Transverse colon (tissue), 4 donors: ENCODE measurements at regions not wholly inside any gene's neighbourhood (a gene's known extent, or its start where the extent isn't known, plus 50 kb on each side); places are given as distances from the start of the nearest gene placed in this dataset.

Source experiments
- EP300 ChIP-seq: sonication (generic); formaldehyde crosslinking; IDR thresholded peaks from one replicate; pipeline ENCODE4 v1.6.1; 2017; ENCODE audit warnings: antibody characterized with exemption, low read depth
- POLR2A ChIP-seq: fragments of 450-650 bp; IDR thresholded peaks from one replicate; pipeline ENCODE4 v1.6.1; 2016; ENCODE audit warnings: antibody characterized with exemption, mild to moderate bottlenecking, moderate library complexity
- POLR2AphosphoS5 ChIP-seq, 3 donors: sonication (generic); formaldehyde crosslinking; IDR thresholded peaks; one replicate each; pipeline ENCODE4 v1.6.1; 2016; ENCODE audit warnings: antibody characterized with exemption in 3 of 3
- TF ChIP-seq, protein P1 (sequence below), 5 experiments: fragments of 200-600 bp in 3 of 5; fragments of 450-650 bp in 2 of 5; sonication (generic) in 3 of 5; IDR thresholded peaks; 1 replicate in 2 of 5; 2 replicates in 3 of 5; pipeline ENCODE4 v1.5.1; 2016 to 2017; ENCODE audit warnings: antibody characterized with exemption in 5 of 5, inconsistent platforms in 3 of 5, mild to moderate bottlenecking in 2 of 5, moderate library complexity in 1 of 5

DNA sequence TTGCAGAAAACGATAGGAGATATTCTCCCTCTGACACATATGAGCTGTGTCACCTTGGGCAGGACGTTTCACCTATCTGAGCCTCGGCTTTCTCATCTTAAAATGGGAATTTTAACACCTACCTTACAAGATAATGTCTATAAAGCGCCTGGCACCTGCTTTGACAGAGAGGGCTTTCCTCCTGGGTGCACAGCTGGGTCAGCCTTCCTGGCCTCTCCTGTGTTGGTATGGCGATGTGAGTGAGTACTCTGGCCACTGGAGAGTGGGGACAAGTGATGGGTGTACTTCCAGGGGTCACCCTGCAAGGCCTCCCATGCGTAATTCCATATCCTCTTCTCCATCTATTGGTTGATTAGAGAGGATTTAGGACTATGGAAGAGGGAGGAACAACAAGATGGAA is 113.1 kb upstream of the SMIM23 start:
- TF ChIP-seq POLR2AphosphoS5 (IDR thresholded peaks at IDR 0.05) (no peak), POLR2A (no peak), EP300 (no peak)
- TF ChIP-seq, protein P1, sequence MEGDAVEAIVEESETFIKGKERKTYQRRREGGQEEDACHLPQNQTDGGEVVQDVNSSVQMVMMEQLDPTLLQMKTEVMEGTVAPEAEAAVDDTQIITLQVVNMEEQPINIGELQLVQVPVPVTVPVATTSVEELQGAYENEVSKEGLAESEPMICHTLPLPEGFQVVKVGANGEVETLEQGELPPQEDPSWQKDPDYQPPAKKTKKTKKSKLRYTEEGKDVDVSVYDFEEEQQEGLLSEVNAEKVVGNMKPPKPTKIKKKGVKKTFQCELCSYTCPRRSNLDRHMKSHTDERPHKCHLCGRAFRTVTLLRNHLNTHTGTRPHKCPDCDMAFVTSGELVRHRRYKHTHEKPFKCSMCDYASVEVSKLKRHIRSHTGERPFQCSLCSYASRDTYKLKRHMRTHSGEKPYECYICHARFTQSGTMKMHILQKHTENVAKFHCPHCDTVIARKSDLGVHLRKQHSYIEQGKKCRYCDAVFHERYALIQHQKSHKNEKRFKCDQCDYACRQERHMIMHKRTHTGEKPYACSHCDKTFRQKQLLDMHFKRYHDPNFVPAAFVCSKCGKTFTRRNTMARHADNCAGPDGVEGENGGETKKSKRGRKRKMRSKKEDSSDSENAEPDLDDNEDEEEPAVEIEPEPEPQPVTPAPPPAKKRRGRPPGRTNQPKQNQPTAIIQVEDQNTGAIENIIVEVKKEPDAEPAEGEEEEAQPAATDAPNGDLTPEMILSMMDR (IDR thresholded peaks at IDR 0.05) = no peak
